IMR-90 (cell line): ENCODE measurements at regions not wholly inside any gene's neighbourhood (a gene's known extent, or its start where the extent isn't known, plus 50 kb on each side); places are given as distances from the start of the nearest gene placed in this dataset.

ENCODE experiments used
- BHLHE40 ChIP-seq: fragments of 150-350 bp; IDR thresholded peaks from 2 replicates; pipeline ENCODE4 v1.6.1; 2016; ENCODE audit warnings: mild to moderate bottlenecking, low read depth, low read length
- CTCF ChIP-seq: conservative IDR thresholded peaks from 2 replicates; pipeline ENCODE4 v1.5.1; 2012; ENCODE audit warnings: mild to moderate bottlenecking, low read depth, low read length, improper control_type of control experiment
- POLR2A ChIP-seq: IDR thresholded peaks from 2 replicates; pipeline ENCODE4 v1.6.1; 2012; ENCODE audit warnings: mild to moderate bottlenecking, low read depth, low read length
- RAD21 ChIP-seq: IDR thresholded peaks from 2 replicates; pipeline ENCODE4 v1.6.1; 2012; ENCODE audit warnings: low read length, improper control_type of control experiment

- no peak for TF ChIP-seq RAD21
- TF ChIP-seq POLR2A: no peak
- no peak for TF ChIP-seq BHLHE40
- no peak for TF ChIP-seq CTCF
Measured at GRCh38 chr2:83874066-83874465, 585.0 kb downstream of the SUCLG1 start.
